ENCODE measurements at regions not wholly inside any gene's neighbourhood (a gene's known extent, or its start where the extent isn't known, plus 50 kb on each side); places are given as distances from the start of the nearest gene placed in this dataset.

- Histone ChIP-seq H3K9me3 (ENCODE audit: control insufficient read depth, insufficient read depth, low read length) (no peaks in the 10 kb centered on the region), H3K4me3 (ENCODE audit: low read length) (no peak overlapping the region), H3K36me3 (ENCODE audit: control insufficient read depth, low read length) (no peaks in the 10 kb centered on the region), H3K4me2 (ENCODE audit: low read length) (peak overlapping the region; percentile 25; the same call in 1 of the 2 replicates), H3K4me1 (ENCODE audit: control insufficient read depth, low read length) (peaks cover 7% of the 10 kb centered on the region), H3K27me3 (ENCODE audit: control insufficient read depth, low read length) (peaks cover 17% of the 10 kb centered on the region), H4K20me1 (ENCODE audit: control insufficient read depth, insufficient read depth, low read depth, low read length) (no peaks in the 10 kb centered on the region), H3K27ac (ENCODE audit: low read depth, low read length) (no peak overlapping the region), H3K79me2 (ENCODE audit: control insufficient read depth, low read length) (no peaks in the 10 kb centered on the region), H3K9me2 (replicated peaks; ENCODE audit: control insufficient read depth, low read length) (no peaks in the 10 kb centered on the region), H3F3A (ENCODE audit: control insufficient read depth, insufficient read depth) (no peaks in the 10 kb centered on the region)
- no peak for TF ChIP-seq EZH2phosphoT487 (IDR thresholded peaks at IDR 0.05; ENCODE audit: borderline replicate concordance, low read length)
- TF ChIP-seq, protein P1, sequence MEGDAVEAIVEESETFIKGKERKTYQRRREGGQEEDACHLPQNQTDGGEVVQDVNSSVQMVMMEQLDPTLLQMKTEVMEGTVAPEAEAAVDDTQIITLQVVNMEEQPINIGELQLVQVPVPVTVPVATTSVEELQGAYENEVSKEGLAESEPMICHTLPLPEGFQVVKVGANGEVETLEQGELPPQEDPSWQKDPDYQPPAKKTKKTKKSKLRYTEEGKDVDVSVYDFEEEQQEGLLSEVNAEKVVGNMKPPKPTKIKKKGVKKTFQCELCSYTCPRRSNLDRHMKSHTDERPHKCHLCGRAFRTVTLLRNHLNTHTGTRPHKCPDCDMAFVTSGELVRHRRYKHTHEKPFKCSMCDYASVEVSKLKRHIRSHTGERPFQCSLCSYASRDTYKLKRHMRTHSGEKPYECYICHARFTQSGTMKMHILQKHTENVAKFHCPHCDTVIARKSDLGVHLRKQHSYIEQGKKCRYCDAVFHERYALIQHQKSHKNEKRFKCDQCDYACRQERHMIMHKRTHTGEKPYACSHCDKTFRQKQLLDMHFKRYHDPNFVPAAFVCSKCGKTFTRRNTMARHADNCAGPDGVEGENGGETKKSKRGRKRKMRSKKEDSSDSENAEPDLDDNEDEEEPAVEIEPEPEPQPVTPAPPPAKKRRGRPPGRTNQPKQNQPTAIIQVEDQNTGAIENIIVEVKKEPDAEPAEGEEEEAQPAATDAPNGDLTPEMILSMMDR (IDR thresholded peaks at IDR 0.05; ENCODE audit: low read depth, low read length, poor library complexity, severe bottlenecking) = no peak
Observed at GRCh38 chr6:134435814-134436280, 117.9 kb upstream of the SGK1 start.

GRCh38 chr6:134434019-134434942 lies 116.4 kb upstream of the SGK1 start:
- Histone ChIP-seq H3K27me3 (ENCODE audit: control insufficient read depth, low read length) (peaks cover 17% of the 10 kb centered on the region), H3K4me1 (ENCODE audit: control insufficient read depth, low read length) (peaks cover 7% of the 10 kb centered on the region), H3K27ac (ENCODE audit: low read depth, low read length) (no peak overlapping the region), H3K4me2 (ENCODE audit: low read length) (no peak overlapping the region), H3K9me2 (replicated peaks; ENCODE audit: control insufficient read depth, low read length) (no peaks in the 10 kb centered on the region), H3K36me3 (ENCODE audit: control insufficient read depth, low read length) (no peaks in the 10 kb centered on the region), H3K4me3 (ENCODE audit: low read length) (no peak overlapping the region), H4K20me1 (ENCODE audit: control insufficient read depth, insufficient read depth, low read depth, low read length) (no peaks in the 10 kb centered on the region), H3F3A (ENCODE audit: control insufficient read depth, insufficient read depth) (no peaks in the 10 kb centered on the region), H3K9me3 (ENCODE audit: control insufficient read depth, insufficient read depth, low read length) (no peaks in the 10 kb centered on the region), H3K79me2 (ENCODE audit: control insufficient read depth, low read length) (no peaks in the 10 kb centered on the region)
- no peak for TF ChIP-seq EZH2phosphoT487 (IDR thresholded peaks at IDR 0.05; ENCODE audit: borderline replicate concordance, low read length)

DNA sequence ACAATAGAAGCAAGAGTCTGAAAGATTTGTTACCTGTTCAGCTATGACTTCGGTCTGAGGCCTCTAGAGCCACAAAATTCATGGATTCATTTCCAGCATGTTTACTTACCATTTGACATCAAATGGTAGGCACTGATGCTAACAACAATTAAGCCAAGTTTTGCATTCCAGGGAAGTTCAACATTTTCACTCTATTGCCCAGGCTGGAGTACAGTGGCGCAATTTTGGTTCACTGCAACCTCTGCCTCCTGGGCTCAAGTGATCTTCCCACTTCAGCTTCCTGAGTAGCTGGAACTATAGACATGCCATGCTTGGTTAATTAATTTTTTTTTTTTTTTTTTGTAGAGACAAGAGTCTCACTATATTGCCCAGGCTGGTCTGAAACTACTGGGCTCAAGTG lies 114.1 kb upstream of the SGK1 start:
- Histone ChIP-seq H3K4me3 (ENCODE audit: low read length) (no peak overlapping the region), H4K20me1 (ENCODE audit: control insufficient read depth, insufficient read depth, low read depth, low read length) (no peaks in the 10 kb centered on the region), H3K4me1 (ENCODE audit: control insufficient read depth, low read length) (peaks cover 7% of the 10 kb centered on the region), H3K36me3 (ENCODE audit: control insufficient read depth, low read length) (no peaks in the 10 kb centered on the region), H3K4me2 (ENCODE audit: low read length) (no peak overlapping the region), H3K27ac (ENCODE audit: low read depth, low read length) (no peak overlapping the region), H3F3A (ENCODE audit: control insufficient read depth, insufficient read depth) (no peaks in the 10 kb centered on the region), H3K9me3 (ENCODE audit: control insufficient read depth, insufficient read depth, low read length) (no peaks in the 10 kb centered on the region), H3K79me2 (ENCODE audit: control insufficient read depth, low read length) (no peaks in the 10 kb centered on the region), H3K27me3 (ENCODE audit: control insufficient read depth, low read length) (peaks cover 9% of the 10 kb centered on the region), H3K9me2 (replicated peaks; ENCODE audit: control insufficient read depth, low read length) (no peaks in the 10 kb centered on the region)
- no peak for TF ChIP-seq EZH2phosphoT487 (IDR thresholded peaks at IDR 0.05; ENCODE audit: borderline replicate concordance, low read length)
- TF ChIP-seq, protein P1 (IDR thresholded peaks at IDR 0.05; ENCODE audit: low read depth, low read length, poor library complexity, severe bottlenecking) = no peak

DNA sequence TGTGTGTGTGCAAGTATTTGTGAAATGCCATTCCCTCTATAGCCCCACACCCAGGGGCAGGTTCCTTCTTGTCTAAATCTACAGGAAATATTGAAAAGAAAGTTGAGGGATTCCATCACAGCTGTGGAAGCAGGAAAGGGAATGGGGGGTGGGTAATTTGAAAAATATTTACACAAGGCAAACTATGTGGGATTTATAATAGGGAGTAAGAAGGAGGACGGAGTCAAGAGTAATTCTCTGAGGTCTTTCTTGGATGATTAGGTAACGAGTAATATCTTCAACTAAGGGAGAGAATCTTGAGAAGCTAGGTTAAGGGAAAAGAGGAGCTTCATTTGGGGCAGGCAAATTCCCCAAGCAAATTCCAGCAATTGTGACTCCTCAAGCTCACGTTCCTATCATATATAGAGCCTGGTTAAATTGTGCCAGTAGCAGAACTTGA lies 113.5 kb upstream of the SGK1 start:
- Histone ChIP-seq H3K79me2 (ENCODE audit: control insufficient read depth, low read length) (no peaks in the 10 kb centered on the region), H3K4me3 (ENCODE audit: low read length) (no peak overlapping the region), H3K27me3 (ENCODE audit: control insufficient read depth, low read length) (peaks cover 5% of the 10 kb centered on the region), H3K9me2 (replicated peaks; ENCODE audit: control insufficient read depth, low read length) (no peaks in the 10 kb centered on the region), H3K9me3 (ENCODE audit: control insufficient read depth, insufficient read depth, low read length) (no peaks in the 10 kb centered on the region), H4K20me1 (ENCODE audit: control insufficient read depth, insufficient read depth, low read depth, low read length) (no peaks in the 10 kb centered on the region), H3K4me2 (ENCODE audit: low read length) (no peak overlapping the region), H3F3A (ENCODE audit: control insufficient read depth, insufficient read depth) (no peaks in the 10 kb centered on the region), H3K4me1 (ENCODE audit: control insufficient read depth, low read length) (peaks cover 5% of the 10 kb centered on the region), H3K36me3 (ENCODE audit: control insufficient read depth, low read length) (no peaks in the 10 kb centered on the region), H3K27ac (ENCODE audit: low read depth, low read length) (no peak overlapping the region)
- TF ChIP-seq, protein P1 (IDR thresholded peaks at IDR 0.05; ENCODE audit: low read depth, low read length, poor library complexity, severe bottlenecking) = no peak
- TF ChIP-seq EZH2phosphoT487 (IDR thresholded peaks at IDR 0.05; ENCODE audit: borderline replicate concordance, low read length) = no peak

Measured in DOHH2 (cell line).